Muscle layer of duodenum (tissue), 2 donors: ENCODE measurements at regions not wholly inside any gene's neighbourhood (a gene's known extent, or its start where the extent isn't known, plus 50 kb on each side); places are given as distances from the start of the nearest gene placed in this dataset.

Experiments
- H3K27ac ChIP-seq: one replicate; pipeline ENCODE4 v1.7.0; 2013; ENCODE audit warnings: mild to moderate bottlenecking, low read length
- H3K27me3 ChIP-seq: one replicate; pipeline ENCODE4 v1.7.0; 2013; ENCODE audit warnings: low read depth, mild to moderate bottlenecking, control low read depth, low read length
- H3K36me3 ChIP-seq, 2 donors: one replicate each; pipeline ENCODE4 v1.7.0; 2013; ENCODE audit warnings: low read length in 2 of 2, control low read depth in 1 of 2, mild to moderate bottlenecking in 1 of 2; ENCODE audit not compliant: insufficient read depth in 2 of 2, control insufficient read depth in 1 of 2
- H3K4me1 ChIP-seq, 2 donors: one replicate each; pipeline ENCODE4 v1.7.0; 2013; ENCODE audit warnings: low read length in 2 of 2, mild to moderate bottlenecking in 2 of 2, control low read depth in 1 of 2, moderate library complexity in 1 of 2; ENCODE audit not compliant: insufficient read depth in 2 of 2, control insufficient read depth in 1 of 2
- H3K4me3 ChIP-seq, 2 donors: one replicate each; pipeline ENCODE4 v1.7.0; 2013; ENCODE audit warnings: low read length in 2 of 2, low read depth in 1 of 2, mild to moderate bottlenecking in 1 of 2
- H3K9me3 ChIP-seq, 2 donors: one replicate each; pipeline ENCODE4 v1.7.0; 2013; ENCODE audit warnings: low read length in 2 of 2, control low read depth in 1 of 2, mild to moderate bottlenecking in 1 of 2; ENCODE audit not compliant: control insufficient read depth in 1 of 2
- donor health status: healthy.

DNA sequence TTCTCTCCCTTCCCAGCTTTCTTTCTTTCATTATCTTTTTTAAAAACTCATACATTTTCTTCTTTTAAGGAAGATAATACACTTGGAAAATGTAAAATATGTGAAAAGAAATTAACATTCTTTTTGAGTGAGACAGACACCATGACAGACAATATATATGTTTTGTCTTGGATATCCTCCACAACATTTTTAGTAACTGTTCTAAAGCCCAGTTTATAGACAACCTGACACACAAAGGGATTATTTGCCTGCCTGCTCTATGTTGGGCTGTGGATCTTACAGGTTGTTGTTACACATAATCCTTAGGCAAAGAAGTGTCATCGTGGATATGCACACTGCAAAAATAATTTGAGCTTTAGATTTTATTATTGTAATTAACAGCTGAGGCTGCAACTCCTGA lies 301.4 kb upstream of the PDGFD start:
- no peaks in the 10 kb centered on the region for H3K36me3 ChIP-seq
- no peaks in the 10 kb centered on the region for H3K9me3 ChIP-seq
- H3K27ac ChIP-seq = no peak overlapping the region
- H3K27me3 ChIP-seq = no peaks in the 10 kb centered on the region
- H3K4me1 ChIP-seq = no peaks in the 10 kb centered on the region
- no peak overlapping the region for H3K4me3 ChIP-seq

DNA sequence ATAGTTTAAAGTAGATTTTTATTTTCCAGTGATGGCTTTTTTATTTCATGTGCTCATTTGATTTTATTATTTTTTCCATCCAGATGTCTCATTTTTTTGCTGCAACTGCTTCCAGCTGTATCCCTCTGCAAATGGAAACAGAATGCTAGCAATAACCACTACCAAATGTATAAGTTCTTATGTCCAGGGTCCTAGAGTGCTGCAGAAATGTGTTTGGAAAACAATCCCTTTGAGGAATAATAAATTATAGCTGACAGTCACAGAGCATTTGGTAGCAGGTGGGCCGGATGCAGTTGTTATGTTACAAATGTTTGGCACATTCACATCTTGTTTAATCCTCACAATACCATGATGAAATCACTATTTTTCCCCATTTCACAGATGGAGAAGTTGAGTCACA lies 300.7 kb upstream of the PDGFD start:
- no peak overlapping the region for H3K4me3 ChIP-seq
- no peaks in the 10 kb centered on the region for H3K27me3 ChIP-seq
- no peak overlapping the region for H3K27ac ChIP-seq
- H3K36me3 ChIP-seq = no peaks in the 10 kb centered on the region
- H3K9me3 ChIP-seq = no peaks in the 10 kb centered on the region
- H3K4me1 ChIP-seq = no peaks in the 10 kb centered on the region

DNA sequence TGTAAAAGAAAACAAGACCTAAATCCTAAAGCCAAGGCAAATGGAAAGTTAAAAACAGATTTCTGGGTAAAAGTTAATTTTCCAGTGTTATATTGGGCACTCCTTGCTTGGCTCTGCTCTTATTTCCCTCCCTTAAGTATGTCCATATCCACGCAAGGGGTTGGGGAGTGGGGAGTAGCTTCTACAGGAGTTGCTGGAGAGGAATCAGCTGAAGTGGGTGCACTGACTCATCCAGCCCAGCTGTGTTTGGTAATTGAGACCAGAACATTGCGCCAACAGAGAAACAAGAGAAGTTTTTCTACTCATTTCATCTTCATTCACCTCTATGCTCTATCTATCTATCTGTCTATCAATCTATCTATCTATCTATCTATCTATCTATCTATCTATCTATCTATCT lies 298.4 kb upstream of the PDGFD start:
- Histone ChIP-seq H3K36me3 (no peaks in the 10 kb centered on the region), H3K27ac (no peak overlapping the region), H3K4me3 (no peak overlapping the region), H3K9me3 (no peaks in the 10 kb centered on the region), H3K4me1 (no peaks in the 10 kb centered on the region), H3K27me3 (no peaks in the 10 kb centered on the region)

DNA sequence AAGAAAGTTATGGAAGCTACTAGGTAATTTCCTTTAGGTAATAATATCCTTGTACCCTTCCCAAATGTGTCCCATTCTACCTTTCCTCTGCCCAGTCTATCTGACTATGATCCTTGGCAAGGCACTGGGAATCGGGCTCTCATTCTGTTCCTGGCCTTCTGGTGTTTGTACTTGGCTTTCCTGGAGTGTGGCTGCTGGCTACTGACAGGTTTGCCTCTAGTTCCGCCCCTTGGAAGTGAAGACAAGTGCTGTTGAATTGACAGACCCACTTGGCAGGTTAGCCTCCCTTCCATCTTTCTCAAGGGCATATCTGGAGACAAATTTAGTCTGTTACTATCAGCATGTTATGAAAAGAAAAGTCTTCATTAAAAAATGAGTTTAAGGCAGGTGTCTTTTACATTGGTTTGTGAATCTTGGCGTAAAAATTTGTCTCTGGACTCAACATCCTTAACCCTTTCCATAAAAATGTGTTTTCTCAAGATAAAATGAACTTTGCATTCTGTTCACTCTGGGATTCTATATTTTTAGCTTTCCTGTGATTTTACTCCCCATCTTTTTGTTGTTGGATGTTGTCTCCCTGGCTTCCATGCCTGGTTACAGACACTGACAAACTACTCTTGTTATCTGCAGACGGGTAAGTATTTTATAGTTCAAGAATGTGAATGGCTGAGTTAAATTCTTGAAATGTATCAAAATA lies 287.4 kb upstream of the PDGFD start:
- no peaks in the 10 kb centered on the region for H3K36me3 ChIP-seq
- H3K4me1 ChIP-seq = no peaks in the 10 kb centered on the region
- H3K9me3 ChIP-seq = peaks cover 0 to 3% of the 10 kb centered on the region in 2 donors
- H3K4me3 ChIP-seq = no peak overlapping the region
- no peaks in the 10 kb centered on the region for H3K27me3 ChIP-seq
- H3K27ac ChIP-seq = no peak overlapping the region

DNA sequence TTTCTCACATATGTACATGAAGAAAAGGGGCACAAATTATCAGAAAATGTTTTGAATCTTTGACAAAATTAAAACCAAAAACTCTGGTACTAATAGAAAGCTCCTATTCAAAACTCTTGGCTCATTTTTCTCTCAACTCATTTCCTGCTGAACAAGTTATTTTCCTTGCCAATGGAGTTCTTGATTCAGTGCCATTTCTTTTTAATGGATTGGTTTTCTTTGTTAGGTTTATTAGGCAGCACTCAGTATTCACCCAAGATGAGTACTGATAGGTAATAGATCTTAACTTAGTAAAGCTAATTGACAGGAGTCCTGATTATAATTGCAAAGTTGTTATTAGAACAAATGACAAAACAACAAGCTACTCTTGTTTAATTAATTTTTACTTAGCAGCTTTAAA lies 279.4 kb upstream of the PDGFD start:
- H3K9me3 ChIP-seq = peaks cover 0 to 3% of the 10 kb centered on the region in 2 donors
- H3K27ac ChIP-seq = no peak overlapping the region
- no peak overlapping the region for H3K4me3 ChIP-seq

DNA sequence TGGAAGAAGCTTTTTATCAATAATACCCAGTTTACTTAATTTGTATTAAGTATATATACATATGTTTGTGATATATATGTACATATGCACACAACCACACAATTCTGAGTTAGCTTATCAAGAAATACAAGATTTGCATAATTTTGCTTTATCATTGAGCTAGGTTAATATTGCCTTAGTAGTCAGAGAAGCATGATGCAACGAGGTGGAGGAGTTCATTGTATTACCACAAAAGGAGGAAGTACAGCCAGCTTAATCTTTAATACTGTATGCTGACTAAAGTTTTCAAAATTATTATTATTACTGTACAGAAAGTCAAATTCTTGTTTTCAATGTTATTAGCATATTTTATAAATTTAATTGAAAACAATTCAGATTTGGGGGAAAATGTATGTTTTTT lies 278.4 kb upstream of the PDGFD start:
- no peaks in the 10 kb centered on the region for H3K4me1 ChIP-seq
- no peaks in the 10 kb centered on the region for H3K36me3 ChIP-seq
- H3K9me3 ChIP-seq = peaks cover 0 to 3% of the 10 kb centered on the region in 2 donors
- no peak overlapping the region for H3K27ac ChIP-seq
- H3K27me3 ChIP-seq = no peaks in the 10 kb centered on the region
- no peak overlapping the region for H3K4me3 ChIP-seq

More for the DNA sequence above, 279.4 kb upstream of the PDGFD start:
- H3K27me3 ChIP-seq = no peaks in the 10 kb centered on the region
- no peaks in the 10 kb centered on the region for H3K36me3 ChIP-seq
- H3K4me1 ChIP-seq = no peaks in the 10 kb centered on the region

DNA sequence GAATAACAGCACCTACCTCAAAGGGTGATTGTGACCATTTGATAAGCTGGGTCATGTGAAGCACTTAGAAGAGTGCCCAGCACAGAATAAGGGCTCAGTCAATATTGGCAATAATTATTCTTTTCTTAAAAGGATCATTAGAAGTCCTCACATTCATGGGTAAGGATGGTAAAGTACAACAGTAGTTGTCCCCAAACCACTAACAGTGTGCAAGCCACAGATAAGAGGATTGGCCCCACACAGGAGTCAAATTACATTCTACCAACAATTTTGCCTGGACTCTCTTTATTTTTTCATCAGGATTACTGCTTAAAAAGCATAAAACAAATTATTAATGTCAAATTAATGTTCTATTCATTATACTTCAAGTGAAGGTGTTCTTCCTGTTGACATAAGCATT lies 271.5 kb upstream of the PDGFD start:
- H3K27ac ChIP-seq = no peak overlapping the region
- no peaks in the 10 kb centered on the region for H3K9me3 ChIP-seq
- H3K4me1 ChIP-seq = no peaks in the 10 kb centered on the region
- no peaks in the 10 kb centered on the region for H3K27me3 ChIP-seq
- no peak overlapping the region for H3K4me3 ChIP-seq
- no peaks in the 10 kb centered on the region for H3K36me3 ChIP-seq

DNA sequence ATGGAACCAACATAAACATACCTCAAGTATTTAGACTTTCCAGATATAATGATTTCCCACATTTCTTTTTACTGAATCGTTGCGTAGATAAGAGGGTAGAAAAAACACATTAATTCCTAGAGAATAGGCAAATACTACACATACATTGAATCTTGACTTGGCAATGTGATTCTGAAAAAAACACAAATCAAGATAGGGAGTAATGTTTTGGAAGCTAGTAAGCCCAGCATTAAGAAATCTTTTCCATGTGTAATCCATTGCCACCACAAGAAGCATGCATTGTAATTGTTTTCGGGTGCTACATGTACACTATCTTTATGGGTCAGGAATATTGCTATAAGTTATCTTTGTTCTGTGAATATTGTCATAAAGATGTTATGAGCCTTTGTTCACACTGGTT lies 269.8 kb upstream of the PDGFD start:
- Histone ChIP-seq H3K4me1 (no peaks in the 10 kb centered on the region), H3K4me3 (no peak overlapping the region), H3K27ac (no peak overlapping the region), H3K36me3 (no peaks in the 10 kb centered on the region), H3K27me3 (no peaks in the 10 kb centered on the region), H3K9me3 (no peaks in the 10 kb centered on the region)

DNA sequence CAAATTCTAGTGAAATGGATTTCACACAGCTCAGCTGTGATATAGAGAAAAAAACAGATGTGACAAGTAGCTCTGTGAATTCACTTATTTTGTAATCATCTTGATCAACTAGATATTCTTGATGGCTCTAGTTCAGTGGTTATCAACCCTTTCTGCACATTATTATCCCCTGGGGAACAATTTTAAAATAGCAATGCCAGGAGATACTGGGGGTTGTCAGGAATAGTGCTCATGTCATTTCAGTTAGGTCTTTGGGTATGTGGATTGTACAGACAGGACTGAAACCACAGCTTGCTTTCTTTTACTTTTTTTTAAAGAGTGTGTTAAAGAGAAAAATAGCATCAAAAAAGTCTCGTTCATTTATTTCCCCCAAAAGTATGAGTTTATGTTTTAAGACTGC lies 269.0 kb upstream of the PDGFD start:
- no peak overlapping the region for H3K4me3 ChIP-seq
- no peaks in the 10 kb centered on the region for H3K36me3 ChIP-seq
- H3K27me3 ChIP-seq = no peaks in the 10 kb centered on the region
- H3K4me1 ChIP-seq = no peaks in the 10 kb centered on the region
- H3K27ac ChIP-seq = no peak overlapping the region
- H3K9me3 ChIP-seq = no peaks in the 10 kb centered on the region

DNA sequence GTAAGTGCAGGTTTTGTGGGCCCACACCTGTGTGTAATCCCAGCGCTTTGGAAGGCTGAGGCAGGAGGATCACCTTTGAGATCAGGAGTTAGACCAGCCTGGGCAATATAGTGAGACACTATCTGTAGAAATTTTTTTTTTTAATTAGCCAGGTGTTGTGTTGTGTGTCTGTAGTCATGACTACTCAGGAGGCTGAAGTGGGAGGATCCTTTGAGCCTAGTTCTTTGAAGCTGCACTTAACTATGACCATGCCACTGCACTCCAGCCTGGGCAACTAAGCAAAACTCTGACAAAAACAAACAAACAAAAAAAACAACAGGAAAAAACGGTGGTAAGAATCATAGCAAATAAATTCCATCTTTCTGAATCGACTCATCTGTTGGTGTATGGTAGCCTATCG lies 268.6 kb upstream of the PDGFD start:
- Histone ChIP-seq H3K9me3 (no peaks in the 10 kb centered on the region), H3K4me3 (no peak overlapping the region), H3K27ac (no peak overlapping the region), H3K36me3 (no peaks in the 10 kb centered on the region), H3K4me1 (no peaks in the 10 kb centered on the region), H3K27me3 (no peaks in the 10 kb centered on the region)

DNA sequence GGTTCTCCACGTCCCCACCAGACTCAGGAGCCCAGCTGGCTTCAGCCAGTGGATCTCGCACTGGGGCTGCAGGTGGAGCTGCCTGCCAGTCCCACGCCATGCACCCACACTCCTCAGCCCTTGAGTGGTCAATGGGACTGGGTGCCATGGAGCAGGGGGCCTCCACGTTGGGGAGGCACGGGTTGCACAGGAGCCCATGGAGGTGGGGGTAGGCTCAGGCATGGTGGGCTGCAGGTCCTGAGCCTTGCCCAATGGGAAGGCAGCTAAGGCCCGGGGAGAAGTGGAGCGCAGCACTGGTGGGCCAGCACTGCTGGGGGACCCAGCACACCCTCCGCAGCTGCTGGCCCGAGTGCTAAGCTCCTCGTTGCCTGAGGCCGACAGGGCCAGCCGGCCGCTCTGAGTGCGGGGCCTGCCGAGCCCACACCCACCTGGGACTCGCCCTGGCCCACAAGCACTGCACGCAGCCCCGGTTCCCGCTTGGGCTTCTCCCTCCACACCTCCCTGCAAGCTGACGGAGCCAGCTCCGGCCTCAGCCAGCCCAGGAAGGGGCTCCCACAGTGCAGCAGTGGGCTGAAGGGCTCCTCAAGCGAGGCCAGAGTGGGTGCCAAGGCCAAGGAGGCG lies 258.5 kb upstream of the PDGFD start:
- Histone ChIP-seq H3K4me3 (no peak overlapping the region), H3K9me3 (no peaks in the 10 kb centered on the region), H3K27ac (no peak overlapping the region), H3K27me3 (no peaks in the 10 kb centered on the region), H3K36me3 (no peaks in the 10 kb centered on the region), H3K4me1 (no peaks in the 10 kb centered on the region)

DNA sequence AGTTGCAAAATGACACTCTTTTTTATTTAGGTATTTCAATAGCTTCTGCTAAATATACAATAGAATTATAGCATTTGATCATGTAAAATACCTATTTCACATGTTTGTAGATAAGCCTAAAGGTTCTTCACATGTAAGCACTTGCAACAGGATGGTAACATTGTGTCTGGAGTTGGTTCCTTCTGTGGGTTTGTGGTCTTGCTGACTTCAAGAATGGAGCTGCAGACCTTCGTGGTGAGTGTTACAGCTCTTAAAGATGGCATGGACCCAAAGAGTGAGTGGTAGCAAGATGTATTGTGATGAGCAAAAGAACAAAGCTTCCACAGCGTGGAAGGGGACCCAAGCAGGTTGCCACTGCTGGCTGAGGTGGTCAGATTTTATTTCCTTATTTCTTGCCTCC lies 246.4 kb upstream of the PDGFD start:
- Histone ChIP-seq H3K27ac (no peak overlapping the region), H3K27me3 (no peaks in the 10 kb centered on the region), H3K36me3 (no peaks in the 10 kb centered on the region), H3K4me1 (no peaks in the 10 kb centered on the region), H3K9me3 (no peaks in the 10 kb centered on the region), H3K4me3 (no peak overlapping the region)
